SK-N-MC (cell line): ENCODE measurements at regions not wholly inside any gene's neighbourhood (a gene's known extent, or its start where the extent isn't known, plus 50 kb on each side); places are given as distances from the start of the nearest gene placed in this dataset.

Experiments
- EZH2 ChIP-seq: fragments of 200-600 bp; sonication (generic); IDR thresholded peaks from one replicate; pipeline ENCODE4 v1.6.1; 2017; ENCODE audit warnings: antibody characterized with exemption
- POLR2AphosphoS5 ChIP-seq: IDR thresholded peaks from 2 replicates; pipeline ENCODE4 v1.6.1; 2012; ENCODE audit warnings: mild to moderate bottlenecking, low read depth, low read length, borderline replicate concordance

- no peak for TF ChIP-seq EZH2
- TF ChIP-seq POLR2AphosphoS5, result no peak
Measured at GRCh38 chr5:60018091-60018490, 124.6 kb upstream of the PDE4D start.
